ENCODE measurements at regions not wholly inside any gene's neighbourhood (a gene's known extent, or its start where the extent isn't known, plus 50 kb on each side); places are given as distances from the start of the nearest gene placed in this dataset.

- TF ChIP-seq POLR2AphosphoS5 (IDR thresholded peaks at IDR 0.05) (no peak), CTCF (IDR thresholded peaks at IDR 0.05 in 8 of 11, conservative IDR thresholded peaks at IDR 0.05 in 3 of 11) (no peak)
Measured at GRCh38 chr10:108250936-108251620, 1086.6 kb upstream of the SORCS1 start.

All from spleen (tissue), 7 donors.